OCI-LY1 (cell line): ENCODE measurements at regions not wholly inside any gene's neighbourhood (a gene's known extent, or its start where the extent isn't known, plus 50 kb on each side); places are given as distances from the start of the nearest gene placed in this dataset.
A peak's percentile ranks its signal among the peaks of the same experiment; 100 is the strongest.

ENCODE experiments used
- H2AFZ ChIP-seq: fragments of 200-600 bp; sonication (generic), shearing (Covaris generic); 2 replicates; pipeline ENCODE4 v1.6.0; 2014; ENCODE audit warnings: antibody characterized with exemption, mild to moderate bottlenecking, low read length
- H3F3A ChIP-seq: fragments of 200-600 bp; sonication (generic), shearing (Covaris generic); 2 replicates; pipeline ENCODE4 v1.6.0; 2014; ENCODE audit warnings: mild to moderate bottlenecking, antibody characterized with exemption, low read length, moderate library complexity; ENCODE audit not compliant: insufficient read depth
- H3K27ac ChIP-seq: fragments of 200-600 bp; sonication (generic); 2 replicates; pipeline ENCODE4 v1.5.1; 2014; ENCODE audit warnings: low read length, mixed run types, mild to moderate bottlenecking, low read depth; ENCODE audit not compliant: poor library complexity, severe bottlenecking
- H3K27me3 ChIP-seq: fragments of 200-600 bp; sonication (generic); 2 replicates; pipeline ENCODE4 v1.6.0; 2014; ENCODE audit warnings: antibody characterized with exemption, mild to moderate bottlenecking, low read length, moderate library complexity; ENCODE audit not compliant: insufficient read depth
- H3K36me3 ChIP-seq: fragments of 200-600 bp; sonication (generic); 2 replicates; pipeline ENCODE4 v1.6.1; 2014; ENCODE audit warnings: mild to moderate bottlenecking, antibody characterized with exemption, low read length, moderate library complexity, mixed read lengths; ENCODE audit not compliant: insufficient read depth
- H3K4me1 ChIP-seq: fragments of 200-600 bp; sonication (generic); 2 replicates; pipeline ENCODE4 v1.5.1; 2014; ENCODE audit warnings: mild to moderate bottlenecking, low read length, moderate library complexity; ENCODE audit not compliant: insufficient read depth, severe bottlenecking
- H3K4me2 ChIP-seq: fragments of 200-600 bp; sonication (generic), shearing (Covaris generic); 2 replicates; pipeline ENCODE4 v1.6.1; 2014; ENCODE audit warnings: low read length
- H3K4me3 ChIP-seq: fragments of 200-600 bp; sonication (generic); 2 replicates; pipeline ENCODE4 v1.5.1; 2014; ENCODE audit warnings: low read length, low read depth, mild to moderate bottlenecking, mixed read lengths; ENCODE audit not compliant: poor library complexity, severe bottlenecking
- H3K79me2 ChIP-seq: fragments of 200-600 bp; shearing (Covaris generic); 2 replicates; pipeline ENCODE4 v1.6.1; 2016; ENCODE audit warnings: mixed run types, low read length, mixed read lengths; ENCODE audit not compliant: insufficient read depth
- H3K9ac ChIP-seq: fragments of 200-600 bp; sonication (generic), shearing (Covaris generic); 2 replicates; pipeline ENCODE4 v1.6.1; 2014; ENCODE audit warnings: mild to moderate bottlenecking, low read length, mixed read lengths
- H3K9me2 ChIP-seq: fragments of 200-600 bp; sonication (generic), shearing (Covaris generic); 2 replicates; pipeline ENCODE4 v1.6.1; 2014; ENCODE audit warnings: low read depth, mild to moderate bottlenecking, low read length, mixed read lengths
- H3K9me3 ChIP-seq: fragments of 200-600 bp; shearing (Covaris generic); 2 replicates; pipeline ENCODE4 v1.6.1; 2014; ENCODE audit warnings: low read length, mixed read lengths
- H4K20me1 ChIP-seq: fragments of 200-600 bp; sonication (generic), shearing (Covaris generic); 2 replicates; pipeline ENCODE4 v1.6.0; 2016; ENCODE audit warnings: mild to moderate bottlenecking, low read length; ENCODE audit not compliant: insufficient read depth
- CTCF ChIP-seq: fragments of 200-600 bp; sonication (generic), shearing (Covaris generic); IDR thresholded peaks from 2 replicates; pipeline ENCODE4 v1.5.1; 2017; ENCODE audit warnings: mild to moderate bottlenecking, antibody characterized with exemption, low read length, moderate library complexity, mixed read lengths
- EZH2 ChIP-seq: fragments of 200-600 bp; sonication (generic), shearing (Covaris generic); IDR thresholded peaks from 2 replicates; pipeline ENCODE4 v1.8.0; 2017; ENCODE audit warnings: borderline replicate concordance, mixed run types, mild to moderate bottlenecking, antibody characterized with exemption, low read length, moderate library complexity, mixed read lengths

DNA sequence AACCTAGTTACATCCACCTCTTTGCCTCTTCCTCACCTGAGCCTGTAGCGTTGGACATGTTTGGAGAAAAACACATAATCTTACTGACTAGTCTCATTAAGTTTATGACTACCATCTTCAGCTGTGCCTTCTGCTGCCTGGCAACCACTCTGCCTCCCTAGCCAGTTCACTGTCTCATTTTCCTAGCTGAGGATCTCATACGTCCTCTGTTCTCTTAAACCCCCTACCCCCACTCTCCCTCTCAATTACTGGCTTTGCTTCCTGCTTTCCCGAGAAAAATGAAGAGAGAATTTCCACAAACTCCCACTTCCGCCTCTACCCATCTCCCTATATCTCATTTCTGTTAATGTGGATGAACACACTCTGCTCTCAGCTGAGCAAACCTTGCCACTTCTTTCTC is 239.3 kb upstream of the POU2AF2 start:
- no peaks in the 10 kb centered on the region for H3K36me3 ChIP-seq
- no peaks in the 10 kb centered on the region for H3K9me3 ChIP-seq
- H3K9me2 ChIP-seq: no peaks in the 10 kb centered on the region
- peak overlapping the region; percentile 6 for H3K27ac ChIP-seq
- peak overlapping the region; percentile 5 for H3K4me3 ChIP-seq
- H3K4me1 ChIP-seq: peaks cover 24% of the 10 kb centered on the region
- TF ChIP-seq EZH2 (no peak), CTCF (no peak)
- no peaks in the 10 kb centered on the region for H3F3A ChIP-seq
- peak overlapping the region; percentile 41 for H3K4me2 ChIP-seq
- H2AFZ ChIP-seq: no peak overlapping the region
- no peaks in the 10 kb centered on the region for H3K79me2 ChIP-seq
- no peaks in the 10 kb centered on the region for H3K27me3 ChIP-seq
- H3K9ac ChIP-seq: no peak overlapping the region; the same call in 1 of the 2 replicates
- no peaks in the 10 kb centered on the region for H4K20me1 ChIP-seq

DNA sequence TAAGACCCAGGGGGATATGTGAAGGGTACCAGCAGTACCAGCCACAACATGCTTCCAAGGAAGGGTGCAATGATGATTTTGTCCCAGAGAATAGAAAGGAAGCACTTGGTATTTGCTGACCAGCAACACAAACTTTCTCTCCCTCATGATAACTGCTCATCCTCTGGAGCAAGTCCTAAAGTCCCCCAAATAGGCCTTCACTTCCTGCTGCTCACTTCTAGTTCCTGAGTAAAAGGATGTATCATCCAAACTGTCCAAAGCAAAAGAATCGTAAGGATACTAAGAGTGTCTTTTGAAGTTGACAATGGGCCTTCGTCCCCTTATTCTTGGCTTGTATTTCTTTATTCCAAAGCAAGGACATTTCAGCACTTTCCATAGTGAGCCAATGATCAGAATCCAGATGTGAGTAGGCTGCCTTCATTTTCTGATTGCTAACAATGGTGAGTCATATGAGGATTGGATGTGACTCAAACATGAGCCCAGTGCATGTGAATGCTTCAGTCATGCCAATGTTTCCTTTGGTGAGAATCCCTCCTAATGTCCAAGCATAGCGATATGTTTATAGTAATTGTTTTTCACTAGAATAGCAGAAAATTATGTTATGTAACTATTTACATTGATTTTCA is 243.4 kb upstream of the POU2AF2 start:
- no peak for TF ChIP-seq EZH2
- no peak for TF ChIP-seq CTCF
- no peak overlapping the region for H3K9ac ChIP-seq
- H3F3A ChIP-seq: no peaks in the 10 kb centered on the region
- no peaks in the 10 kb centered on the region for H4K20me1 ChIP-seq
- no peak overlapping the region for H2AFZ ChIP-seq
- H3K36me3 ChIP-seq: no peaks in the 10 kb centered on the region
- no peak overlapping the region for H3K4me2 ChIP-seq
- H3K4me3 ChIP-seq: no peak overlapping the region
- no peaks in the 10 kb centered on the region for H3K79me2 ChIP-seq
- no peaks in the 10 kb centered on the region for H3K9me3 ChIP-seq
- H3K27ac ChIP-seq: no peak overlapping the region
- H3K4me1 ChIP-seq: peaks cover 24% of the 10 kb centered on the region
- H3K27me3 ChIP-seq: no peaks in the 10 kb centered on the region
- H3K9me2 ChIP-seq: no peaks in the 10 kb centered on the region

GRCh38 chr11:111001081-111001430 is 244.5 kb upstream of the POU2AF2 start:
- Histone ChIP-seq H3K79me2 (no peaks in the 10 kb centered on the region), H4K20me1 (no peaks in the 10 kb centered on the region), H3K4me2 (no peak overlapping the region), H3K4me3 (no peak overlapping the region), H3F3A (no peaks in the 10 kb centered on the region), H3K4me1 (peaks cover 13% of the 10 kb centered on the region), H3K27ac (no peak overlapping the region), H3K9me2 (no peaks in the 10 kb centered on the region), H3K9me3 (no peaks in the 10 kb centered on the region), H2AFZ (no peak overlapping the region), H3K9ac (no peak overlapping the region), H3K27me3 (no peaks in the 10 kb centered on the region), H3K36me3 (no peaks in the 10 kb centered on the region)
- TF ChIP-seq EZH2 (no peak), CTCF (no peak)
